IPS DF 4.7 (cell line): ENCODE measurements at regions not wholly inside any gene's neighbourhood (a gene's known extent, or its start where the extent isn't known, plus 50 kb on each side); places are given as distances from the start of the nearest gene placed in this dataset.
"Not testable (repeated sequence)": the region's sequence is repeated elsewhere in the genome, so short reads cannot be mapped to it uniquely, and the experiment has no call there.

Experiments used
- DNase-seq: peaks from one replicate; pipeline ENCODE4 v3.0.0-alpha.2; 2013; ENCODE audit warnings: low spot score; ENCODE audit errors: extremely low read depth

DNA sequence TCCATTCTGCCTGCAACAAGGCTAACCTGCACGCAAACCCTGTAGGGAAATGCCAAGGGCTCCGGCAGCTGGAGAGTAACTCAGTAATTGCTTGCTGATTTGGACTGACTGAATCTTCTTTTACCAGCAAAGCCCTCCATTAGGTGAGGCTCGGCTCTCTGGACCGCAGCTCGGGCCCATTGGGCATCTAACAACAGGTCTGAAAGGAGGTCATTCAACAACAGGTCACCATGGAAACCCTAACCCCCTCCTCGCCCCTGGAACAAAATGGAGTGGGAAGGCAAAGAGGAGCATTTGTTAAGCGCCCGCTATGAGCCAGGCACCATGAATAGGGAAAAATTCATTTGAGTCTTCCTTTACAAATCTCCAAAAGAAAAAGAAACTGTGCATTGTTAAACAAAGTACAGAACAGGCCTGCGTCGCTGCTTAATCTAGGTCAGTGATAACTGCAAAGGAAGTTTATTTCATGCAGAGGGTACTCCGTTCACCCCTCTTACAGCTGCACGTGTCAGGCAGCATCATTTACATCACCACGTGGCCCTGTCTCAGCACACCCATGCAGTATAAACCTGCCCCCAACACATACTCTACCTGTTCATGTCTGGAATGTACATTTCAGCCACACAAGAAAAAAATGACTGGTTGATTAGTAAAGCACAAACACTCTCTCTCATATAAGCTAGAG, 248.8 kb upstream of the NEBL start:
- no peak for DNase-seq

DNA sequence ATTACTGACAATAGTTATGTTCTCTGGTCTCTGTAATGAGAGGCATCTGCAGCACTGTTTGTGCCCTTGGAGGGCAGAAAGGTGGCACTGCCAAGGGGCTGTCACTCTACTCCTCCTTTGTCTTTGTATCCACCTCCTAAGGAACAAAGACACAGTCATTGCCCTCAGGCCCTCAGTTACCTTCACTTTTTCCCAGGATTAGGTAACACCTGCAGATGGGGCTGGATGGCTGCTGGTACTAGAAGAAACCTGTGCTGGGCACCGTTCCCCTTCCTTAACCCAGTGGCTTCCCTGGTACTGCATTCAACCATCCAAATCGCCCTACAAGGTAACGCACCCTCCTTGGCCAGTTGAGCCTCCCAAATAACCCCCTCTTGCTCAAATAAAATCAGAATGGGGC, 246.9 kb upstream of the NEBL start:
- DNase-seq = no peak

DNA sequence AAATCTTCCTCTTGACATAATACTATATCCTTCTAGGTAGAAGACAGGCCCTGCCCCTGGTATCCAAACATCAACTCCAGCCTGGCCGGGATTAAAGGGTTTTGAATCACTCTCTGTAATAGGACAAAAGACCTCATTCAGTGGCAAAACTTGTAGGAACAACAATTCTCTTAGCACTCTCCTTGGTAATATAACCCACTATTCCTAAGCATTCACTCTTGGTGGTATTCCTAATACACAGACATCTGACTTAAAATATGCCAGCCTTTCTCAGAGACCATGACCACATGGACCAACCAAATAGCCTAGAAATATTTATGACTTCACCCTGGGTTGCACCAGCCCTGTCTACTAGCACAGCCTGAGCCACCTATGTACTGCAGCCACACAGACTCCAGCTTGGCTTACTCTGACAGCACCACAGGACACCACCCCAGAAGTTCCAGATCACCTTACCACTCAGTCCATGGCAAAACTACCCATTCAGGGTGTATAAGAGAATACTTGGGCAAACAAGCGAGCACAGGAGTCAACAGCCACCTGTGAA, 244.9 kb upstream of the NEBL start:
- DNase-seq = no peak

DNA sequence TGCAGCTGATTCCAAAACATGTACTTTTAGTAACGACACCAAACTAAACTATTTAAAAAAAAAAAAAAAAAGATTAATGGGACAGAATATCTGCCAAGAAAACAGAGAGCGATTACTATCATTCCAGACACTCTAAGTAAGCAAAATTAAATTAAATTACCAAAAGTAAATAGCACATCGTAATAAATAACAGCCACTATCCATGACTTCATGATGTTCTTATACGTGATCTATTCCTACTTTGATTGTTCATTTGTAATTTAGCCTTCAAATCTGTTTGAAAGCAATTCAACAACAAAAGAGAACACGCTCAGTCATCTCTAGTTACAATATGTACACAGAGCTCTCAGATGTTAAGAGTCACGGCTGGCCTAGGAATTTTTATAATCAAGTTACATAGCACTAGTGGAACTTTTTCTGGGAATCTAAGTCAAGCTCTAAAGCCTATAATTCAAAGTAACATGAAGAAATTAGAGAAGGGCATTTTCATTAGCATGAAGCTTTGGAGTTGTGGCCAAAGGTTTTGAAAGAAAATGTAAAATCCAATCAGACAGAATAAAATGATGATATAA, 241.7 kb upstream of the NEBL start:
- no peak for DNase-seq

- no peak for DNase-seq
Measured at GRCh38 chr10:21135023-21135931, 238.2 kb upstream of the NEBL start.

DNA sequence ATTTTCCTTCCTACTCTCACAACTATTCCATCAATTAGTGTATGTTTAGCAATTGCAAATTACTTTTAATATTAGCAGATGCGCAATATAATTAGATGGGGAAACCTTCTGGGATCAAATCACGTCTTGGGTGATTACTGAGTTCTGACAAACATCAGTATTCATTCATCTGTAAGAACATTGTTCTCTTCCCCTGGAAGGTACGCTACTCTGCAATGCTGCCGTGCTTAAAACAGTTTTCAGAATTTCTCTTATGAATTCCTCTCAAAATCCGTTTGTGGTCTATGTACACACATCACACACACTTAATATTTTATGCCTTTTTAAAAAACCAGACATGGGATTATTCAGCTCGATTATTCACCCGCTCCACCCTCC, 237.5 kb upstream of the NEBL start:
- no peak for DNase-seq

DNA sequence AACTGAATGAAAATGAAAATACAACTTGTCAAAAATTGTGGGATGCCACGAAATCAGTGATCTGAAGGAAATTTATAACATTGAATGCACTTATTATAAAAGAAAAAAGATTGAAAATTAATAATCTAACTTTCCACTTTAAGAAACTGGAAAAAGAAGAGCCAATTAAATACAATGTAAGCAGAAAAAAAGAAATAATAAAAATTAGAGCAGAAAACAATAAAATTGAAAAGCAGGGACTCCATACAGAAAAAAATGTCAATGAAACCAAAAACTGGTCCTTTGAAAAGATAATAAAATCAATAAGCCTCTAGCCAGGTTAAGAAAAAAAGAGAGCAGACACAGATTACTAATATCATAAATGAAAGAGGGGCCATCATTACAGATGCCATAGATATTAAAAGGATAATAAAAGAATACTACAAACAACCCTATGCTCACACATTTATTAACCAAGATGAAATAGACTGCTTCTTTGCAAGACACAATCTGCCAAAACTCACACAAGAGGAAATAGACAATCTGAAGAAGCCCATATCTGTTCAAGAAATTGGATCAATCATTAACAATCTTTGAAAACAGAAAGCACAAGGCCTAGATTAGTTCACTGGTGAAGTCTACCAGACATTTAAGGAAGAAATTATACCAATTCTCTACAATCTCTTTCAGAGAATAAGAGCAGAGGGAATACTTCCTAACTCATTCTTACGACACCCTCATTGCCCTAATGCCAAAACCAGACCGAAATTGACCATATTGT, 233.8 kb upstream of the NEBL start:
- no peak for DNase-seq

DNA sequence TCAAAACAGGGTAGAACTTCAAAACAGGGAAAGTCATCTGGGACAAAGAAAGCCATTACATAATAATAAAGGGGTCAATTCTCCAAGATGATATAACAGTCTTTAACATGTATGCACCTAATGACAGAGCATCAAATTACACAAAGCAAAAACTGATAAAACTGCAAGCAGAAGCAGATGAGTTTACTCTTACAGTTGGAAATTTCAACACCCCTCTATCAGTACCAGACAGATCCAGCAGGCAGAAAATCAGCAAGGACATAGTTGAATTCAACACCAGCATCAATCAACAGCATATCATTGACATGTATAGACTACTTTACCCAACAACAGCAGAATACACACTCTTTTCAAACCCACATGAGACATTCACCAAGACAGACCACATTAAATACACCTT, 233.0 kb upstream of the NEBL start:
- no peak for DNase-seq

- no peak for DNase-seq
Measured at GRCh38 chr10:21125471-21126228, 228.5 kb upstream of the NEBL start.

GRCh38 chr10:21122907-21123306, 225.8 kb upstream of the NEBL start:
- DNase-seq = no peak

DNA sequence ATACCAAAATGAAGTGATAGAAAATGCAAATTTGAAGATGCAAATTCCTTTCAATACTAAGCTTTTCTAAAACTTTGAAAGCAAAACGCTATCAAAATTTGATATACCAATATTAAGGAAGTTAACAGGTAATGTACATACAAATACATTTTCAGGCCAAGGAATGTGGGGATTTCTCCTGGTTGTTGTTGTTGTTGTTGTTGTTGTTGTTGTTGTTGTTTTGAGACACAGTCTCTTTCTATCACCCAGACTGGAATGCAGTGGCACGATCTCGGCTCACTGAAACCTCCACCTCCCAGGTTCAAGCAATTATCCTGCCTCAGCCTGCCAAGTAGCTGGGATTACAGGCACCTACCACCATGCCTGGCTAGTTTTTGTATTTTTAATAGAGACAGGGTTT, 224.7 kb upstream of the NEBL start:
- not testable (repeated sequence) for DNase-seq

DNA sequence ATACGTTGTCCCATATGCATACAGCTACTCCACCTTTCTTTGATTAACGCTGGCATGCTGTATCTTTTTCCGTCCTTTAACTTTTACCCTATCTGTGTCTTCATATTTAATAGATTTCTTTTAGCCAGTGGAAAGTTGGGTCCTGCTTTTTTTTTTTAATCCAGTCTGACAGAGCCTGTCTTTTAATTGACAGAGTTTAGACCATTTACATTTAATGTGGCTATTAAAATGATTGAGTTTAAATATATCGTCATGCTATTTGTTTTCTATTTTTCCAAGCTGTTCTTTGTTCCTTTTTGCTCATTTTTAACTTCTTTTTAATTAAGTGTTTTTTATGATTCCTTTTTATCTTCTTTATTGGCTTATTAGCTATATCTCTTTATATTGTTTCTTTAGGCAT, 217.6 kb upstream of the NEBL start:
- no peak for DNase-seq

DNA sequence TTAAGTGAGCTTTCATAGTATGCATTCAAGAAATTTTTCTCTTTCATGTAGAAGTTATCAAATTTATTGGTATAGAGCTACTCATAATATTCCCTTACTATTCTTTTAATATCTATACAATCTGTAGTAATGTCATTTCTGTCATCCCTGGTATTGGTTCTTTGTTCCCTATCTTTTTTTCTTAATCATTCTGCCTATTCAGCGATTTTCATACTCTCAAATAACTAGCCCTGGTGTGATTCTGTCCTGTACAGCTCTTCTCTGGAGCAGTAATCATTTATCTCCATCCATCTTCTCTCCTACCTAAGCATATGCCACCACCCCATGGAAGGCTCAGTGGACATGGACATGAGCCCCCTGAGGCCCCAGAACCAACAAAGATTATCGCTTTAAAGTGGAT, 213.2 kb upstream of the NEBL start:
- DNase-seq = no peak

GRCh38 chr10:21106931-21107330, 209.8 kb upstream of the NEBL start:
- not testable (repeated sequence) for DNase-seq

DNA sequence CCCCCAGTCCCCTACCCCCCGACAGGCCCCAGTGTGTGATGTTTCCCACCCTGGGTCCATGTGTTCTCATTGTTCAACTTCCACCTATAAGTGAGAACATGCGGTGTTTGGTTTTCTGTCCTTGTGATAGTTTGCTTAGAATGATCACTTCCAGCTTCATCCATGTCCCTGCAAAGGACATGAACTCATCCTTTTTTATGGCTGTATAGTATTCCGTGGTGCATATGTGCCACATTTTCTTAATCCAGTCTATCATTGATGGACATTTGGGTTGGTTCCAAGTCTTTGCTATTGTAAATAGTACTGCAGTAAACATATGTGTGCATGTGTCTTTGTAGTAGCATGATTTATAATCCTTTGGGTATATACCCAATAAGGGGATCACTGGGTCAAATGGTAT, 208.2 kb upstream of the NEBL start:
- DNase-seq = not testable (repeated sequence)

- no peak for DNase-seq
Measured at GRCh38 chr10:21100871-21101514, 203.9 kb upstream of the NEBL start.

DNA sequence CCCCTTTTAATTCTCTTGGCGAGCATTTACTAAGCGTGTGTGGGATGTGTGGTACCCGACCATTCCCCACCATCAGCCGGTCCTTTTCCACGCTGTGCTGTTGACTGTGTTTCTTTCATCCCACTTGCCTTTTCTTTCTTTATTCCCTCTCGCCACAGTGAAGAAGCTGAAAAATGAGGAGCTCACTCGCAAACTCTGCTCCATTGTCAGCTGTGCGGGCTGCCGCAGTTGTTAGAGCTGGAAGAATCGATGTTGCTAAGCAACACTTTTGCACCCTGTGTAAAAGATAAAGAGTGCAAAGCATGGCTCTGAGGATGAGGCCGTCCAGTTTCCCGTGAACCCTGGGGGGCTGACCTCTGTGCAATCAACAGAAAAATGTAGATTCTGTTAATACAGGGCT, 203.1 kb upstream of the NEBL start:
- DNase-seq = no peak

GRCh38 chr10:21099291-21100062, 202.4 kb upstream of the NEBL start:
- DNase-seq = no peak

DNA sequence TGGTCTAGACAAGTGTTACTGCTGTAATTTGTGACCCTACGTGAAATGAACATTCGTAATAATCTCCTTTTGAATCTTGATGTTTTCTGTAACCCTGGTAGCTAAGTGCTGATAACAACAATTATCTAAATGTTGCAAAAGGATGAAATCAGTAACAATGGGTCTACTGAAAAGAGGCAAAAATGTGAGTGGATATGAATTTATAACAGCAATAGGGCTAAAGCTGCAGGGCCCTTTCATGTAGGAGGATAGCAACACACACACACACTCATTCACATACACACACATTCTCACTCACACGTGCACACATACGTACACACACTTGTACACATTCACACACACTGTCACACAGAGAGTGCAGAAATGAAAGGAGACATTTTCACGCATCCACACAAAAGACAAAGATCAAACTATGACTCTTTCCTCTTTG, 200.8 kb upstream of the NEBL start:
- no peak for DNase-seq
